ENCODE measurements at regions not wholly inside any gene's neighbourhood (a gene's known extent, or its start where the extent isn't known, plus 50 kb on each side); places are given as distances from the start of the nearest gene placed in this dataset.

GRCh38 chr9:81073821-81074220, 615.5 kb downstream of the TLE1 start:
- H4K8ac ChIP-seq (ENCODE audit: extremely low read depth, insufficient read depth, low read length): no peak overlapping the region
- H3K27me3 ChIP-seq (replicated peaks in 1 of 4; ENCODE audit: control insufficient read depth in 3 of 4, extremely low read depth in 1 of 4, insufficient read depth in 3 of 4, low read length in 3 of 4): no peaks in the 10 kb centered on the region
- no peaks in the 10 kb centered on the region for H3K4me1 ChIP-seq (replicated peaks in 1 of 4; ENCODE audit: control insufficient read depth in 3 of 4, insufficient read depth in 4 of 4, low read length in 3 of 4)
- H4K5ac ChIP-seq (ENCODE audit: insufficient read length, low read depth, low read length): no peak overlapping the region
- H2BK20ac ChIP-seq (ENCODE audit: low read length): no peak overlapping the region
- H3K27ac ChIP-seq (ENCODE audit: low read depth, low read length): no peak overlapping the region
- H3K23ac ChIP-seq (ENCODE audit: insufficient read length): no peak overlapping the region
- POLR2A ChIA-PET (ENCODE audit: partially characterized antibody): no interaction called here
- H2BK15ac ChIP-seq (ENCODE audit: low read length): no peak overlapping the region
- no peak overlapping the region for H3K4me2 ChIP-seq (ENCODE audit: insufficient read depth in 1 of 2, low read depth in 2 of 2, low read length in 2 of 2)
- H3K79me2 ChIP-seq (ENCODE audit: control insufficient read depth in 1 of 2, insufficient read depth in 2 of 2, low read length in 2 of 2): no peaks in the 10 kb centered on the region
- H3K23me2 ChIP-seq (ENCODE audit: low read depth, low read length): no peaks in the 10 kb centered on the region
- no peak overlapping the region for H2AFZ ChIP-seq (ENCODE audit: low read length)
- H3K36me3 ChIP-seq (ENCODE audit: control insufficient read depth in 2 of 4, insufficient read depth in 4 of 4, low read length in 3 of 4): no peaks in the 10 kb centered on the region
- H3K4me3 ChIP-seq (ENCODE audit: extremely low read depth in 1 of 4, insufficient read depth in 2 of 4, low read depth in 3 of 4, low read length in 4 of 4): no peak overlapping the region
- no peaks in the 10 kb centered on the region for H4K20me1 ChIP-seq (replicated peaks in 1 of 2; ENCODE audit: control insufficient read depth in 1 of 2, insufficient read depth in 2 of 2, low read length in 2 of 2)
- no peak overlapping the region for H2BK5ac ChIP-seq (ENCODE audit: low read depth, low read length)
- no peak overlapping the region for H3K14ac ChIP-seq (ENCODE audit: insufficient read length)
- H3K79me1 ChIP-seq (ENCODE audit: low read depth, low read length): no peaks in the 10 kb centered on the region
- no peak overlapping the region for H3K56ac ChIP-seq (replicated peaks; ENCODE audit: insufficient read length, low read depth, low read length)
- no peak overlapping the region for H3K4ac ChIP-seq (replicated peaks; ENCODE audit: insufficient read length, low read depth, low read length)
- no peak overlapping the region for H3K9ac ChIP-seq (replicated peaks in 1 of 4; ENCODE audit: extremely low read depth in 1 of 4, low read depth in 3 of 4, low read length in 3 of 4)
- FAIRE-seq (no peak), DNase-seq (ENCODE audit: low read depth in 1 of 2, low spot score in 2 of 2) (no peak)
- no peak overlapping the region for H4K91ac ChIP-seq (replicated peaks; ENCODE audit: insufficient read length, low read length)
- H2AK5ac ChIP-seq (ENCODE audit: low read depth, low read length): no peak overlapping the region
- H3K9me3 ChIP-seq (ENCODE audit: insufficient read depth in 2 of 2, low read depth in 1 of 2, low read length in 1 of 2): no peaks in the 10 kb centered on the region
- no peak overlapping the region for H2BK12ac ChIP-seq (ENCODE audit: low read depth, low read length)
- no peak overlapping the region for H2BK120ac ChIP-seq (replicated peaks; ENCODE audit: low read depth, low read length)
- CTCF ChIA-PET (ENCODE audit: partially characterized antibody): no interaction called here
- 88% methylated on average over 4 of the region's 4 CpGs; no CpG with 5 or more reads in 1 of the 2 experiments for WGBS, 2 experiments (ENCODE audit: extremely low coverage in 1 of 2, insufficient coverage in 1 of 2, insufficient read length in 1 of 2, insufficient replicate concordance in 2 of 2, low coverage in 1 of 2, low lambda C conversion rate in 2 of 2, missing lambda C conversion rate in 1 of 2)
- H3K18ac ChIP-seq (ENCODE audit: extremely low read depth, low read length): no peak overlapping the region
- TF ChIP-seq PHF8 (conservative IDR thresholded peaks at IDR 0.05; ENCODE audit: low read depth, low read length) (no peak), TAF1 (IDR thresholded peaks at IDR 0.05; ENCODE audit: low read depth, low read length) (no peak), CBX5 (IDR thresholded peaks at IDR 0.05; ENCODE audit: low read depth, low read length) (no peak), RAD21 (IDR thresholded peaks at IDR 0.05 in 1 of 2, conservative IDR thresholded peaks at IDR 0.05 in 1 of 2; ENCODE audit: low read depth in 2 of 2, low read length in 2 of 2) (no peak), ATF2 (IDR thresholded peaks at IDR 0.05; ENCODE audit: low read length) (no peak), KDM1A (IDR thresholded peaks at IDR 0.05; ENCODE audit: borderline replicate concordance, low read length) (no peak), ASH2L (IDR thresholded peaks at IDR 0.05; ENCODE audit: low read length) (no peak), HDAC2 (IDR thresholded peaks at IDR 0.05; ENCODE audit: borderline replicate concordance in 1 of 2, low read depth in 2 of 2, low read length in 2 of 2) (no peak), USF2 (IDR thresholded peaks at IDR 0.05; ENCODE audit: low read length) (no peak), CTBP2 (IDR thresholded peaks at IDR 0.05; ENCODE audit: borderline replicate concordance, insufficient read depth, insufficient read length, low read length) (no peak), CHD1 (IDR thresholded peaks at IDR 0.05; ENCODE audit: low read depth, low read length) (no peak)
